Gastroesophageal sphincter (tissue), 4 donors: ENCODE measurements at regions not wholly inside any gene's neighbourhood (a gene's known extent, or its start where the extent isn't known, plus 50 kb on each side); places are given as distances from the start of the nearest gene placed in this dataset.

Experiments
- ATAC-seq: fragments of 150-250 bp; one replicate; pipeline ENCODE4 v1.9.1; 2016; ENCODE audit warnings: mild to moderate bottlenecking, moderate library complexity
- H3K27ac ChIP-seq, 4 donors: fragments of 200-600 bp; sonication (generic) in 3 of 4; 1 replicate in 3 of 4; 2 replicates in 1 of 4; pipeline ENCODE4 v1.5.1; 2016 to 2019
- H3K27me3 ChIP-seq: fragments of 200-600 bp; sonication (generic); one replicate; pipeline ENCODE4 v1.5.1; 2019
- H3K36me3 ChIP-seq, 2 donors: fragments of 200-600 bp; sonication (generic); one replicate each; pipeline ENCODE4 v1.5.1; 2019; ENCODE audit warnings: control low read depth in 1 of 2
- H3K4me1 ChIP-seq, 3 donors: fragments of 200-600 bp; sonication (generic); 1 replicate in 2 of 3; 2 replicates in 1 of 3; pipeline ENCODE4 v1.5.1; 2016 to 2019; ENCODE audit warnings: control low read depth in 2 of 3
- H3K4me3 ChIP-seq, 2 donors: fragments of 200-600 bp; sonication (generic); one replicate each; pipeline ENCODE4 v1.5.1; 2019; ENCODE audit warnings: mild to moderate bottlenecking in 1 of 2, moderate library complexity in 1 of 2
- H3K9me3 ChIP-seq, 3 donors: fragments of 200-600 bp; sonication (generic); one replicate each; pipeline ENCODE4 v1.5.1; 2017 to 2019; ENCODE audit warnings: control low read depth in 2 of 3
- CTCF ChIP-seq, 4 experiments: fragments of 200-600 bp in 2 of 4; fragments of 450-650 bp in 2 of 4; sonication (generic) in 1 of 4; IDR thresholded peaks; one replicate each; pipeline ENCODE4 v1.5.1; 2017 to 2019; ENCODE audit warnings: antibody characterized with exemption in 4 of 4, mild to moderate bottlenecking in 2 of 4, moderate library complexity in 2 of 4
- EP300 ChIP-seq: sonication (generic); formaldehyde crosslinking; IDR thresholded peaks from one replicate; pipeline ENCODE4 v1.6.1; 2017; ENCODE audit warnings: antibody characterized with exemption, mild to moderate bottlenecking
- POLR2A ChIP-seq, 2 donors: fragments of 450-650 bp; IDR thresholded peaks; one replicate each; pipeline ENCODE4 v1.6.1; 2017; ENCODE audit warnings: antibody characterized with exemption in 2 of 2, mild to moderate bottlenecking in 2 of 2, moderate library complexity in 1 of 2
- POLR2AphosphoS5 ChIP-seq: sonication (generic); formaldehyde crosslinking; IDR thresholded peaks from one replicate; pipeline ENCODE4 v1.6.1; 2017; ENCODE audit warnings: antibody characterized with exemption
- WGBS, 2 donors: methylation state at CpG; one replicate each; pipeline ENCODE4 v1.1.5; 2018; ENCODE audit warnings: low coverage in 1 of 2; 5-methylcytosine and 5-hydroxymethylcytosine counted together

- TF ChIP-seq POLR2AphosphoS5 (no peak), CTCF (IDR thresholded peaks at IDR 0.05) (no peak), EP300 (no peak), POLR2A (IDR thresholded peaks at IDR 0.05) (no peak)
- no peak for ATAC-seq
- H3K36me3 ChIP-seq: no peaks in the 10 kb centered on the region
- H3K4me3 ChIP-seq: no peak overlapping the region
- H3K27ac ChIP-seq: no peak overlapping the region
- no peaks in the 10 kb centered on the region for H3K4me1 ChIP-seq
- H3K27me3 ChIP-seq: no peaks in the 10 kb centered on the region
- H3K9me3 ChIP-seq: no peaks in the 10 kb centered on the region
These were observed 994.1 kb downstream of the PCDH7 start for GRCh38 chr4:31714238-31714637.

- Histone ChIP-seq H3K4me1 (no peaks in the 10 kb centered on the region), H3K36me3 (no peaks in the 10 kb centered on the region), H3K27ac (no peak overlapping the region), H3K4me3 (no peak overlapping the region), H3K9me3 (no peaks in the 10 kb centered on the region), H3K27me3 (no peaks in the 10 kb centered on the region)
- WGBS, 2 donors: 13 to 54% methylated on average over 1 of the region's 1 CpG
- ATAC-seq: no peak
- TF ChIP-seq CTCF (IDR thresholded peaks at IDR 0.05) (no peak), EP300 (no peak)
These were observed 995.1 kb downstream of the PCDH7 start for GRCh38 chr4:31715302-31715701.

DNA sequence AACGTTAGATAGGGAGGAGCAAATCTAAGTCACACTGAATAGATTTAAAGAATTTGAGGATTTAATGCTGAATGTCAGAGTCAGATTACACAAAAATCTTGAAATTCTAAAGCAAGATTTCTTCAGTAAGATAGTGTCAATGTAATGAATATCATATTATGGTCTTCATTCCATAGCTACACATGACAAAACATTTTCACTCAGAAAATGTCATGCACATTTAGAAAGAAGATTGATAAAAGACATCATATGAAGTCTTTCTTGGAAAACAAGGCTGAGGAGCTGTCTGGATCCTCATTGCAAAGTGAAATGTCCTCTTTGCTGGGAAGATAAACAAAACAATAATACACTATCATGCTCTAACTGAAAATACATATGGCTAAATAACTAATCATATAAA is 1006.9 kb downstream of the PCDH7 start:
- H3K27me3 ChIP-seq: no peaks in the 10 kb centered on the region
- H3K36me3 ChIP-seq: no peaks in the 10 kb centered on the region
- no peak overlapping the region for H3K27ac ChIP-seq
- no peaks in the 10 kb centered on the region for H3K4me1 ChIP-seq
- no peak for ATAC-seq
- H3K4me3 ChIP-seq: no peak overlapping the region
- H3K9me3 ChIP-seq: no peaks in the 10 kb centered on the region
- 29 to 36% methylated on average over 1 of the region's 1 CpG for WGBS, 2 donors
- no peak for TF ChIP-seq CTCF (IDR thresholded peaks at IDR 0.05)
- TF ChIP-seq POLR2AphosphoS5: no peak
- TF ChIP-seq POLR2A (IDR thresholded peaks at IDR 0.05): no peak
- TF ChIP-seq EP300: no peak

GRCh38 chr4:31735004-31735403 is 1014.8 kb downstream of the PCDH7 start:
- Histone ChIP-seq H3K36me3 (no peaks in the 10 kb centered on the region), H3K4me1 (no peaks in the 10 kb centered on the region), H3K27ac (no peak overlapping the region), H3K4me3 (no peak overlapping the region), H3K9me3 (no peaks in the 10 kb centered on the region), H3K27me3 (no peaks in the 10 kb centered on the region)
- 69 to 78% methylated on average over 2 to 3 of the region's 3 CpGs for WGBS, 2 donors
- no peak for ATAC-seq
- TF ChIP-seq POLR2A (IDR thresholded peaks at IDR 0.05) (no peak), POLR2AphosphoS5 (no peak), EP300 (no peak), CTCF (IDR thresholded peaks at IDR 0.05) (no peak)

DNA sequence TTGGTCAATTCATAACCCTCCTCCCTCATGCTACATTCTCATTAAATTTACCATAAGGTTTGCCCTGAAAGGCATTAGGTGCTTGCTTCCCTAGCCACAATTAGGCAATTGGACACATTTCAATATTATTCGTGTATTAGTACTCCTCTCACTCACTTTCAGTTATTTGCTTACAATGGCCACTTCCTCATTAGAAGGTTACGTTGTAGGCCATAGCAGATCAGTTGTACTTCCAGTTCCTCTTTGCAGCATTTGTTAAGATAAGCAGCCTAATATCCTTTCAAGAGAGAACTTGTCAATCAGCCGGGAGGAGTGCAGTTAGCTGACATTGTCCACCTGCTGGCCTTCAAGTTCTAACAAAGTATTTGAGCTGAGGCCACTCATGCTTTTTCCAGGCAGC is 1017.2 kb downstream of the PCDH7 start:
- no peak for TF ChIP-seq POLR2AphosphoS5
- H3K27me3 ChIP-seq: no peaks in the 10 kb centered on the region
- H3K9me3 ChIP-seq: no peaks in the 10 kb centered on the region
- no peaks in the 10 kb centered on the region for H3K36me3 ChIP-seq
- no peak overlapping the region for H3K27ac ChIP-seq
- ATAC-seq: no peak
- no peaks in the 10 kb centered on the region for H3K4me1 ChIP-seq
- no peak overlapping the region for H3K4me3 ChIP-seq
- WGBS, 2 donors: 40 to 61% methylated on average over 1 to 3 of the region's 3 CpGs

GRCh38 chr4:31741326-31741725 is 1021.2 kb downstream of the PCDH7 start:
- no peaks in the 10 kb centered on the region for H3K36me3 ChIP-seq
- TF ChIP-seq POLR2AphosphoS5: no peak
- TF ChIP-seq CTCF (IDR thresholded peaks at IDR 0.05): no peak
- TF ChIP-seq EP300: no peak
- no peak for TF ChIP-seq POLR2A (IDR thresholded peaks at IDR 0.05)
- ATAC-seq: no peak
- no peaks in the 10 kb centered on the region for H3K9me3 ChIP-seq
- H3K27me3 ChIP-seq: no peaks in the 10 kb centered on the region
- H3K4me1 ChIP-seq: no peaks in the 10 kb centered on the region
- H3K27ac ChIP-seq: no peak overlapping the region
- no peak overlapping the region for H3K4me3 ChIP-seq
